Panc1 (cell line): ENCODE measurements at regions not wholly inside any gene's neighbourhood (a gene's known extent, or its start where the extent isn't known, plus 50 kb on each side); places are given as distances from the start of the nearest gene placed in this dataset.

ENCODE experiments used
- CTCF ChIP-seq: fragments of 450-650 bp; IDR thresholded peaks from 2 replicates; pipeline ENCODE4 v1.5.1; 2017; ENCODE audit warnings: mild to moderate bottlenecking
- POLR2AphosphoS5 ChIP-seq: IDR thresholded peaks from 2 replicates; pipeline ENCODE4 v1.6.1; 2012; ENCODE audit warnings: mild to moderate bottlenecking, low read depth, low read length, moderate library complexity
- SIN3A ChIP-seq: IDR thresholded peaks from 2 replicates; pipeline ENCODE4 v1.6.1; 2012; ENCODE audit warnings: low read depth, mild to moderate bottlenecking, low read length, moderate library complexity, borderline replicate concordance; ENCODE audit not compliant: insufficient read depth
- TF ChIP-seq, protein P1 (sequence below), 2 experiments: IDR thresholded peaks; 2 replicates each; pipeline ENCODE4 v1.6.1; 2011 to 2012; ENCODE audit warnings: low read depth in 2 of 2, control low read depth in 1 of 2, low read length in 1 of 2, mild to moderate bottlenecking in 1 of 2, moderate library complexity in 1 of 2; ENCODE audit not compliant: insufficient read depth in 1 of 2

- TF ChIP-seq CTCF (no peak), SIN3A (no peak), POLR2AphosphoS5 (no peak)
- TF ChIP-seq, protein P1, sequence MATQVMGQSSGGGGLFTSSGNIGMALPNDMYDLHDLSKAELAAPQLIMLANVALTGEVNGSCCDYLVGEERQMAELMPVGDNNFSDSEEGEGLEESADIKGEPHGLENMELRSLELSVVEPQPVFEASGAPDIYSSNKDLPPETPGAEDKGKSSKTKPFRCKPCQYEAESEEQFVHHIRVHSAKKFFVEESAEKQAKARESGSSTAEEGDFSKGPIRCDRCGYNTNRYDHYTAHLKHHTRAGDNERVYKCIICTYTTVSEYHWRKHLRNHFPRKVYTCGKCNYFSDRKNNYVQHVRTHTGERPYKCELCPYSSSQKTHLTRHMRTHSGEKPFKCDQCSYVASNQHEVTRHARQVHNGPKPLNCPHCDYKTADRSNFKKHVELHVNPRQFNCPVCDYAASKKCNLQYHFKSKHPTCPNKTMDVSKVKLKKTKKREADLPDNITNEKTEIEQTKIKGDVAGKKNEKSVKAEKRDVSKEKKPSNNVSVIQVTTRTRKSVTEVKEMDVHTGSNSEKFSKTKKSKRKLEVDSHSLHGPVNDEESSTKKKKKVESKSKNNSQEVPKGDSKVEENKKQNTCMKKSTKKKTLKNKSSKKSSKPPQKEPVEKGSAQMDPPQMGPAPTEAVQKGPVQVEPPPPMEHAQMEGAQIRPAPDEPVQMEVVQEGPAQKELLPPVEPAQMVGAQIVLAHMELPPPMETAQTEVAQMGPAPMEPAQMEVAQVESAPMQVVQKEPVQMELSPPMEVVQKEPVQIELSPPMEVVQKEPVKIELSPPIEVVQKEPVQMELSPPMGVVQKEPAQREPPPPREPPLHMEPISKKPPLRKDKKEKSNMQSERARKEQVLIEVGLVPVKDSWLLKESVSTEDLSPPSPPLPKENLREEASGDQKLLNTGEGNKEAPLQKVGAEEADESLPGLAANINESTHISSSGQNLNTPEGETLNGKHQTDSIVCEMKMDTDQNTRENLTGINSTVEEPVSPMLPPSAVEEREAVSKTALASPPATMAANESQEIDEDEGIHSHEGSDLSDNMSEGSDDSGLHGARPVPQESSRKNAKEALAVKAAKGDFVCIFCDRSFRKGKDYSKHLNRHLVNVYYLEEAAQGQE (IDR thresholded peaks at IDR 0.05; ENCODE audit: insufficient read depth in 1 of 2, low read depth in 2 of 2, low read length in 1 of 2), result no peak
These were observed 231.1 kb downstream of the MYCN start for GRCh38 chr2:16171425-16171920.
